ENCODE measurements at regions not wholly inside any gene's neighbourhood (a gene's known extent, or its start where the extent isn't known, plus 50 kb on each side); places are given as distances from the start of the nearest gene placed in this dataset.
"Not testable (repeated sequence)": the region's sequence is repeated elsewhere in the genome, so short reads cannot be mapped to it uniquely, and the experiment has no call there.

- DNase-seq = no peak
Measured at GRCh38 chr14:35987731-35988130, 161.6 kb downstream of the BRMS1L start.

- no peak for DNase-seq
Measured at GRCh38 chr14:35986219-35986573, 160.1 kb downstream of the BRMS1L start.

- no peak for DNase-seq
Measured at GRCh38 chr14:35985474-35986218, 159.5 kb downstream of the BRMS1L start.

GRCh38 chr14:35979531-35979930, 153.4 kb downstream of the BRMS1L start:
- no peak for DNase-seq

- DNase-seq = no peak
Measured at GRCh38 chr14:35978561-35978960, 152.4 kb downstream of the BRMS1L start.

GRCh38 chr14:35975814-35976213, 149.7 kb downstream of the BRMS1L start:
- DNase-seq = no peak

GRCh38 chr14:35973770-35974169, 147.6 kb downstream of the BRMS1L start:
- DNase-seq = no peak

GRCh38 chr14:35971965-35972630, 146.0 kb downstream of the BRMS1L start:
- DNase-seq = no peak

- DNase-seq = no peak
Measured at GRCh38 chr14:35969310-35969709, 143.2 kb downstream of the BRMS1L start.

GRCh38 chr14:35965400-35965799, 139.3 kb downstream of the BRMS1L start:
- no peak for DNase-seq

- no peak for DNase-seq
Measured at GRCh38 chr14:35964697-35965286, 138.7 kb downstream of the BRMS1L start.

GRCh38 chr14:35963209-35963608, 137.1 kb downstream of the BRMS1L start:
- DNase-seq = no peak

GRCh38 chr14:35961697-35962274, 135.6 kb downstream of the BRMS1L start:
- no peak for DNase-seq

GRCh38 chr14:35959835-35960234, 133.7 kb downstream of the BRMS1L start:
- DNase-seq = no peak

- DNase-seq = no peak
Measured at GRCh38 chr14:35958499-35958898, 132.4 kb downstream of the BRMS1L start.

- DNase-seq = no peak
Measured at GRCh38 chr14:35956376-35957085, 130.4 kb downstream of the BRMS1L start.

GRCh38 chr14:35952584-35952983, 126.4 kb downstream of the BRMS1L start:
- no peak for DNase-seq

- no peak for DNase-seq
Measured at GRCh38 chr14:35949920-35950513, 123.9 kb downstream of the BRMS1L start.

GRCh38 chr14:35947983-35948382, 121.8 kb downstream of the BRMS1L start:
- DNase-seq = not testable (repeated sequence)

- DNase-seq = peak; percentile 26
Measured at GRCh38 chr14:35944847-35945246, 118.7 kb downstream of the BRMS1L start.

GRCh38 chr14:35940291-35940690, 114.2 kb downstream of the BRMS1L start:
- no peak for DNase-seq

- no peak for DNase-seq
Measured at GRCh38 chr14:35938770-35939169, 112.6 kb downstream of the BRMS1L start.

- no peak for DNase-seq
Measured at GRCh38 chr14:35934499-35934898, 108.4 kb downstream of the BRMS1L start.

Data from stimulated activated CD4-positive, alpha-beta T cell treated with anti-CD3 and anti-CD28 coated beads, Interleukin-1b, Interleukin-23, amount 100 ng/mL, for 48 hours (primary cell).